ENCODE measurements at regions not wholly inside any gene's neighbourhood (a gene's known extent, or its start where the extent isn't known, plus 50 kb on each side); places are given as distances from the start of the nearest gene placed in this dataset.

DNA sequence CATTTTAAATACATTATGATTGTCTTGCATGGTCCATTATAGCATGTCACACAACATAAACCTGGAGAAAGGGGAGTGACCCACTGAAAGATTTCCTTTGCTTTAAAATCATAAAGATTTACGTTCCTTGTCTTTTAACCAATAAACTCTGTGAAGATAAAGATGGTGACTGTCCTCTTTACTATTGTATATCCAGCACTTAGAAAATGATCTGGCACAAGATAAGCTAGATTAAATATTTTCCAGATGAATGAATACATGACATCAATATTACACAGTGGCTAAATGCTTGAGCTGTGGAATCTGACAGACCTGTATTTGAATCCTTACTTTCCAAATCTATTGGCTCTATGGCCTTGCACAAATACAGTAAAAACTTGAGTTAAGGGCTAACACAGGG is 938.4 kb downstream of the SORCS1 start:
- H3K4me2 ChIP-seq (ENCODE audit: insufficient read depth, low read length): no peak overlapping the region
- no peak overlapping the region for H3K9ac ChIP-seq (replicated peaks; ENCODE audit: extremely low read depth, insufficient read depth, low read length)
- intact Hi-C loops (cut with micrococcal nuclease) (no loop called here), dilution Hi-C loops (cut with MboI; ENCODE audit: extremely low pct_ligation_motif_present, low sequenced_read_pairs) (no loop called here)
- no peak overlapping the region for H3K4me3 ChIP-seq (replicated peaks in 1 of 3; ENCODE audit: insufficient read depth in 1 of 3, low read depth in 1 of 3, low read length in 3 of 3)
- no TSS peak for BruUV-seq (replicated peaks)
- no peaks in the 10 kb centered on the region for H3K79me2 ChIP-seq (ENCODE audit: control insufficient read depth, insufficient read depth, low read length)
- FAIRE-seq (no peak), DNase-seq (ENCODE audit: low read depth, low spot score) (no peak)
- H3K9me3 ChIP-seq (replicated peaks; ENCODE audit: control insufficient read depth, insufficient read depth, low read length): no peaks in the 10 kb centered on the region
- TF ChIP-seq, protein P1, sequence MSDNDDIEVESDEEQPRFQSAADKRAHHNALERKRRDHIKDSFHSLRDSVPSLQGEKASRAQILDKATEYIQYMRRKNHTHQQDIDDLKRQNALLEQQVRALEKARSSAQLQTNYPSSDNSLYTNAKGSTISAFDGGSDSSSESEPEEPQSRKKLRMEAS (IDR thresholded peaks at IDR 0.05; ENCODE audit: insufficient read depth, insufficient read length): no peak
- TF ChIP-seq CTCF (IDR thresholded peaks at IDR 0.05; ENCODE audit: extremely low read depth in 1 of 2, insufficient read depth in 1 of 2, low read depth in 1 of 2, low read length in 2 of 2) (no peak), FOS (IDR thresholded peaks at IDR 0.05; ENCODE audit: borderline replicate concordance, insufficient read depth, low read length) (no peak), GATA2 (IDR thresholded peaks at IDR 0.05; ENCODE audit: insufficient read depth, insufficient read length, low read depth, low read length) (no peak), JUN (IDR thresholded peaks at IDR 0.05; ENCODE audit: borderline replicate concordance, insufficient read depth, insufficient read length, low read depth) (no peak)
- no peak overlapping the region for H2AFZ ChIP-seq (ENCODE audit: low read depth, low read length)
- ChIA-PET POLR2A (no interaction called here), CTCF (no interaction called here)
- H3K9me1 ChIP-seq (replicated peaks; ENCODE audit: control insufficient read depth, extremely low read depth, insufficient read depth, low read length): no peaks in the 10 kb centered on the region
- no peaks in the 10 kb centered on the region for H4K20me1 ChIP-seq (replicated peaks; ENCODE audit: control insufficient read depth, extremely low read depth, insufficient read depth, low read length)
- no peaks in the 10 kb centered on the region for H3K27me3 ChIP-seq (ENCODE audit: control insufficient read depth in 2 of 2, insufficient read depth in 2 of 2, low read length in 2 of 2)
- H3K36me3 ChIP-seq (ENCODE audit: control insufficient read depth in 2 of 2, extremely low read depth in 1 of 2, insufficient read depth in 2 of 2, low read length in 2 of 2): no peaks in the 10 kb centered on the region
- H3K4me1 ChIP-seq (ENCODE audit: control insufficient read depth, extremely low read depth, insufficient read depth, low read length): no peaks in the 10 kb centered on the region
- no peak overlapping the region for H3K27ac ChIP-seq (ENCODE audit: insufficient read depth, low read depth, low read length)

- Histone ChIP-seq H3K4me1 (ENCODE audit: control insufficient read depth, extremely low read depth, insufficient read depth, low read length) (no peaks in the 10 kb centered on the region), H3K4me2 (ENCODE audit: insufficient read depth, low read length) (no peak overlapping the region), H4K20me1 (replicated peaks; ENCODE audit: control insufficient read depth, extremely low read depth, insufficient read depth, low read length) (no peaks in the 10 kb centered on the region), H3K9me3 (replicated peaks; ENCODE audit: control insufficient read depth, insufficient read depth, low read length) (no peaks in the 10 kb centered on the region), H2AFZ (ENCODE audit: low read depth, low read length) (no peak overlapping the region), H3K9me1 (replicated peaks; ENCODE audit: control insufficient read depth, extremely low read depth, insufficient read depth, low read length) (no peaks in the 10 kb centered on the region), H3K9ac (replicated peaks; ENCODE audit: extremely low read depth, insufficient read depth, low read length) (no peak overlapping the region), H3K4me3 (replicated peaks in 1 of 3; ENCODE audit: insufficient read depth in 1 of 3, low read depth in 1 of 3, low read length in 3 of 3) (no peak overlapping the region), H3K36me3 (ENCODE audit: control insufficient read depth in 2 of 2, extremely low read depth in 1 of 2, insufficient read depth in 2 of 2, low read length in 2 of 2) (no peaks in the 10 kb centered on the region), H3K27me3 (ENCODE audit: control insufficient read depth in 2 of 2, insufficient read depth in 2 of 2, low read length in 2 of 2) (no peaks in the 10 kb centered on the region), H3K27ac (ENCODE audit: insufficient read depth, low read depth, low read length) (no peak overlapping the region), H3K79me2 (ENCODE audit: control insufficient read depth, insufficient read depth, low read length) (no peaks in the 10 kb centered on the region)
- FAIRE-seq: no peak
- BruUV-seq (replicated peaks): no TSS peak
- intact Hi-C loops (cut with micrococcal nuclease) (no loop called here), dilution Hi-C loops (cut with MboI; ENCODE audit: extremely low pct_ligation_motif_present, low sequenced_read_pairs) (no loop called here)
- POLR2A ChIA-PET: no interaction called here
- no peak for DNase-seq (ENCODE audit: low read depth, low spot score)
- CTCF ChIA-PET: no interaction called here
- no peak for TF ChIP-seq JUN (IDR thresholded peaks at IDR 0.05; ENCODE audit: borderline replicate concordance, insufficient read depth, insufficient read length, low read depth)
- TF ChIP-seq GATA2 (IDR thresholded peaks at IDR 0.05; ENCODE audit: insufficient read depth, insufficient read length, low read depth, low read length): no peak
Measured at GRCh38 chr10:106224676-106225075, 939.8 kb downstream of the SORCS1 start.

Measured in endothelial cell of umbilical vein (primary cell).